NCI-H146 treated with DMSO at 0.1 percent for 48 hours (cell line): ENCODE measurements at regions not wholly inside any gene's neighbourhood (a gene's known extent, or its start where the extent isn't known, plus 50 kb on each side); places are given as distances from the start of the nearest gene placed in this dataset.

ENCODE experiments used
- DNase-seq: peaks from one replicate; lab custom pipeline; 2025; ENCODE audit not compliant: unreplicated experiment; lab: John Stamatoyannopoulos, UW

DNA sequence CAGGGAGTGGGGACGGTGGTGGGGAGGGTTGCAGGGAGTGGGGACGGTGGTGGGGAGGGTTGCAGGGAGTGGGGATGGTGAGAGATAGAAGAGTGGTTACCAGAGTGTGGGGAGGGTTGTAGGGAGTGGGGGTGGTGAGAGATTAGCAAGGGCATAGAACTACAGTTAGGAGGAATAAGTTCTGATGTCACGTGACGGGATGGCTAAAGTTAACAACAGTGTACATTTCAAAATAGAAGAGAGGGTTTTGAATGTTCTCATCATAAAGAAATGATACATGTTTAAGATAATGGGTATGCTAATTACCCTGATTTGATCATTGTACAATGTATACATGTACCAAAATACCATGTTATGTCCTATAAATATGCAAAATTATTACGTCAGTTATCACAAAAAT is 57.6 kb upstream of the FRMD1 start:
- no peak for DNase-seq

DNA sequence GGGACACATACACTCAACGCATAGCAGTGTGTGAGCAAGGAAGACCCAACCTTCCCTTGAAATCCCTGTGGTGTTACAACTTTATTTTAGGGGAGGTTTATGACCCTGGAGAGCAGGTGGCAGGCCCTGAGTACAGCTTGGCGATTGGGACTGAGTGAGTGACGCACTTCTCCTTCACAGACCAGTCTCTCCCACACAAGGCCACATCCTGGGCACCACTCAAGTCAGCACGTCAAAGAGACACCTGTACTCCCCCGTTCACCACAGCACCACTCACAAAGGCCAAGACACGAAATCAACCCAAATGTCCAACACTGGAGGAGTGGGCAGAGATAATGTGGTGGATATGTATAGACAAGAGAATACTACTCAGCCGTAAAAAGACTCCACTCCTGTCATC is 57.0 kb upstream of the FRMD1 start:
- no peak for DNase-seq

GRCh38 chr6:168134560-168135201 is 55.7 kb upstream of the FRMD1 start:
- no peak for DNase-seq

DNA sequence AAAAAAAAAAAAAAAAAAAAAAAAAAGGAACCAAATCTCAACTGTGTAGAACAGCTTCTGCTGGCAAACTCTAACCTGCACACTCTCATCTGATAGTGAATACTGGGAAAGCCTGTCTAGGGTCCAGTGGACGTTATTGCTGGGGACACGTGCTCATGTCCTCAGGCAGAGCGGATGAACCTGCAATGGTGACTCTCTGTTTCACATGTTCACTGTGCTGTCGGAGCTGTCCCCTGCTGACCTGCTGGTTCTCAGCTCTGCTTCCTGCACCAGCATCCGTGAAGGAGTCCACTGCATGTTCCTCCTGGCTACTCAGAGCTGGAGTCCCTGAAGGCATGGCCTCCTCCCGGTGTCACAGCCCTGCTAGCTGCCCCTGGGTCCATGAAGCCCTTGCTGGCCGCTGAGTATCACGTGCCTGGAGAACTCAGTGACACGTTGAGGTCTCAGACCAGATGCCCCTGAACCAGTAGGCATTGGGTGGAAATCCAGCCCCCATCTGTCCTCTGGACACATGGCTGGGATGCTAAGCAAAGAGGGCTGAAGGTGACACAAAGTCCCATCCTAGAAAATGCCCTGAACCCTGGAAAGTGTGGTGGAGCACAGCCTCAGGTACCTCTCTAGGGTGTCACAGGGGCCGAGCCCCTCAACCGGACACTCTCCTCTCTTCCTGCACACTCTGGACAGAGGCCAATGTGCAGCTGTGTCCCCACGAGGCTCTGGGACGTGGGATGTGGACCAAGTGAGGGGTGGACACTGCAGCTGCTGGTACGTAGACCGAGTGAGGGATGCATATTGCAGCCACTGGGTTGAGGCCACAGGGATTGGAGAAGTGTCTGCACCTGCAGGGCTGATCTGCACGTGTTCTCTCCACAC is 54.9 kb upstream of the FRMD1 start:
- DNase-seq = no peak

GRCh38 chr6:168133168-168133561 is 54.2 kb upstream of the FRMD1 start:
- no peak for DNase-seq

DNA sequence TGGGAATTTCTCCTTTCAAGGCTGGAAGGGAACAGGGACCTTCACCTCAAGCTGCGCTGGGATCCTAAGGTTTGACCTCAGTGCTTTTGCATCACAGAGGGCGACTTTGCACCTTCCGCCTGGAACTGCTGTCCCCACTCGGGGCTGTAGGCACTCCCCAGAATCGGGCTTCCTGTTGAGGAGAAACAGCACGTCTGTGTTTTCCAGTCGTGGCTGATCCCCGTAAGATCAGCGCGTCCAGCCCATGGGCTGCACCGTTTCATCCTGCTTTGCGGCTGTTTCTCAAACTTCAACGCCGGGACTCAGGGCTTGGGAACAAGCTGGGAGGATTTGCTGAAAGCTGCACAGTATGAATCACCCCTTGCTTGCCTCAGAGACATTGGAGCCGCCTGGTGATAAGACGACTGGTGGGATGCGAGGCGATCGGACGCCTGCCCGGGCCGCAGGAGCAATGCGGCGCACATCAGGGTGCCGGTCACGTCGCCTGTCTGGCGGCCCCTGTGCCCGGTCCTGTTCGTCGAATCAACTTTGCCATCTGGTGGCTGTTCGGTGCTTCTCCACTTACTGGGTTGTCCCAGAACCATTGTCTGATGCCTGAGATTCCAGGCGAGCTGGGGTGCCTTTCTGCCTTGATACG is 53.6 kb upstream of the FRMD1 start:
- DNase-seq = no peak

GRCh38 chr6:168131464-168132415 is 52.7 kb upstream of the FRMD1 start:
- DNase-seq = no peak

DNA sequence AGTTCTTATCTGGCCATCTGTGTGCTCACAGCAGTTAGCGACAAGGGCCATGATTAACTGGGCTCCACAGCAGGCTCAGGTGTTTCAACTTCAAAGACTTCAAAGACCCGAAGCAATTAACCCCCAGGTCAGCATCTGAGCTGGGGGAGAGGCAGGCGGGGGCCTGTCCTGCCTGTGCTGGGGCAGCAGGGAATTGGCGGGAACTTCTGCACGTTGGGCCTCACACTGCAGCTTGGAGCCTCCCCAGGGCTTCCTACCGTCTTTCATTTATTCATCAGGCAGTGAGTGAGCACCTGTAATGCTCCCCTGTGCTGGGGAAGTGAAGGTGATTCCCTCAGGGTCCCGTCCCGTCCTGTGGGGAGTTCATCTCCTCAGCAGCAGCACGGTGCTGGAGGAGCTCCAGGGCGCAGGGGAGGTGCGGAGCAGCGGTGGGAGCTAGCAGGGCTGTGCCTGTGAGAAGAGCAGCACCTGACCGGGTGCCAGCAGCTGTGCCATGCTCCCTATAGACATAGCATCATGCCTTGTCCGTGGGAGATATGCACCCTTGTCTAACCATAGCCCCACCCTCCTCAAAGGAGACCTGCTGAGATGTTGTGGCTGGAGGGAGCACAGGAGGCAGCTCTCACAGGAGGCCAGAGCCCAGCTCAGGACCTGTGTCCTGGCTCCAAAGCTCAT is 51.8 kb upstream of the FRMD1 start:
- DNase-seq = no peak

- no peak for DNase-seq
Observed at GRCh38 chr6:168130168-168130696, 51.2 kb upstream of the FRMD1 start.

DNA sequence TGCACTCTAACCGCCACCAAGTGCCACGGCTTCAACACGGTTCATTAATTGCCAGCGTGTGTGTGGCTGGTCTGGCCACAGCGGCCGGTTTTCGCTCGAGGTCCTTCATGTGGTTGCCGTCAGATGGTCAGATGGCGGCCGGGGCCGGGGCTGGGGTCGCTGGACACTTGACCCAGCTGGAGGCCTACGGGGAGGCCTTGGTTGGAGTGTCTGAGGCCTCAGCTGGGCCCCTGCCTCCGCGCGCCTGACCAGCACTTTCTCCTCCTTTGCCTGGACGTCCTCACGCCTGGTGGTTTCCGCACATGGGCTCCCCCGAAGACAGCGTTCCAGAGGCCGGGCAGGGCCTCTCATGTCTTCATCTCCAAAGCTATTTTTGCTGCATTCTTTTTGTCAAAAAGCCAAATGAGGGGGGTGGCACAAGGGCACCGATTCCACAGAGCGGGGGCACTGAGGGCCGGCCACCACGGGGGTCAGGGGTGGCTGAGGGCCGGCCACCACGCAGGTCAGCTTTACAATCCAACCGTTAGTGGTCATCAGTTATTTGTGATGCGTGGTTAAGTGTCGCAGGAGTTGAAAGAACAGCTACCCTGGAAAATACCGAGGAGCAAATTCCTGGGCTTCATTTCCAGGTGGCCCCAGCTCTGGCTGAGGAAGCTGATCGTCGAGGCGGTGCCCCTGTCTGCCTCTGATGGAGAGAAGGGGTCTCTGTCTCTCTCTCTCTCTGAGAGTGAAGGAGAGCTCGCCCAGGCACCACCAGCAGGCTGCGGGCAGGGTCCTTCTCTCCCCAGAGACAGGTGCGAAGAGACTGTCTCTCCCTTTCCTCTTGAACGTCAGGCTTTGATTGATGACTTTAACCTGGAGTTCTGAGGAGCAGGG is 50.5 kb upstream of the FRMD1 start:
- DNase-seq = no peak

GRCh38 chr6:168128631-168129291 is 49.7 kb upstream of the FRMD1 start:
- DNase-seq = no peak
